PFSK-1 (cell line): ENCODE measurements at regions not wholly inside any gene's neighbourhood (a gene's known extent, or its start where the extent isn't known, plus 50 kb on each side); places are given as distances from the start of the nearest gene placed in this dataset.

Source experiments
- FOXP2 ChIP-seq: optimal IDR thresholded peaks from 2 replicates; pipeline ENCODE3; 2011; ENCODE audit warnings: borderline replicate concordance, control low read depth, inconsistent platforms; ENCODE audit not compliant: insufficient read depth; ENCODE audit errors: extremely low read length, extremely low read depth
- POLR2AphosphoS5 ChIP-seq: IDR thresholded peaks from 2 replicates; pipeline ENCODE4 v1.6.1; 2012; ENCODE audit warnings: low read depth, mild to moderate bottlenecking, control low read depth, low read length, moderate library complexity
- SIN3A ChIP-seq: IDR thresholded peaks from 2 replicates; pipeline ENCODE4 v1.6.1; 2012; ENCODE audit warnings: mild to moderate bottlenecking, low read length, moderate library complexity, borderline replicate concordance; ENCODE audit not compliant: insufficient read depth
- TAF1 ChIP-seq: IDR thresholded peaks from 2 replicates; pipeline ENCODE4 v1.6.1; 2012; ENCODE audit warnings: low read length, control low read depth, borderline replicate concordance; ENCODE audit not compliant: insufficient read depth
- TF ChIP-seq, protein P1 (sequence below), 2 experiments: IDR thresholded peaks; 2 replicates each; pipeline versions ENCODE4 v1.6.1 to v1.8.0; 2011 to 2012; ENCODE audit warnings: low read depth in 2 of 2, low read length in 2 of 2, control low read depth in 1 of 2, inconsistent platforms in 1 of 2, mild to moderate bottlenecking in 1 of 2, moderate library complexity in 1 of 2; ENCODE audit not compliant: insufficient read depth in 1 of 2

DNA sequence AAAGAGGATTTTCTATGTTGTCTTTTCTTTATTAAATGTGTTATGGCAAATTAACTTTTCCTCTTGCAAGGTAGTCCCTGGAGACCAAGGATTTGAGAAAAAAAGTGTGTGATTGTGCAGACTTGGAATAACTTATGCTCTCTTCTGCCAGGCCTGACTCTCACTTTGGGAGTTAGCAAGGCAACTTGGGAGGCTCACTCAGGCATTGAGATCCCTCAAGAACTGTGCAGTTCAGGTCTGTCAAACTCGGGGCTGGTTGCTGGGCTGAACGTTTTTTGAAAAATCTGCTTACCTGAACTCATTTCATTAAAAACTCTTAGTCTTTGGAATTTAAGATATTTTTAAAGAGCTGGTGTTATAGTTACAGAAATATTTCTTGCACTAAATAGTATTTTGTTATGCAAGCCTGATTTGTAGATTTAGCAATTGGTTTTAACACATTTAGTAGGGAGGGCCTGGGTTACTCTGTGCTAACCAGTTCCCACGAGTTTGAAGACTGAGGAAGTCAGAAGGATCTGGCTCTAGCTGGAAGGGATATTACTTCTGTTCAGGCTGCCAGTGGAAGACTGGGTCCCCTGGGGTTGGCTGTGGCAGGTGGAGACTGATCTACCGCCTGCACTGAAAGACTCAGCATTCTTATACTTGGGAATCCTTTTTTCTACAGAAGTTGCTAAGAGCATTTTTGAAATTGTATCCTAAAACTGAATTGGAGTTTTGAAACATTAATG lies 150.4 kb upstream of the PCSK5 start:
- no peak for TF ChIP-seq POLR2AphosphoS5
- TF ChIP-seq, protein P1, sequence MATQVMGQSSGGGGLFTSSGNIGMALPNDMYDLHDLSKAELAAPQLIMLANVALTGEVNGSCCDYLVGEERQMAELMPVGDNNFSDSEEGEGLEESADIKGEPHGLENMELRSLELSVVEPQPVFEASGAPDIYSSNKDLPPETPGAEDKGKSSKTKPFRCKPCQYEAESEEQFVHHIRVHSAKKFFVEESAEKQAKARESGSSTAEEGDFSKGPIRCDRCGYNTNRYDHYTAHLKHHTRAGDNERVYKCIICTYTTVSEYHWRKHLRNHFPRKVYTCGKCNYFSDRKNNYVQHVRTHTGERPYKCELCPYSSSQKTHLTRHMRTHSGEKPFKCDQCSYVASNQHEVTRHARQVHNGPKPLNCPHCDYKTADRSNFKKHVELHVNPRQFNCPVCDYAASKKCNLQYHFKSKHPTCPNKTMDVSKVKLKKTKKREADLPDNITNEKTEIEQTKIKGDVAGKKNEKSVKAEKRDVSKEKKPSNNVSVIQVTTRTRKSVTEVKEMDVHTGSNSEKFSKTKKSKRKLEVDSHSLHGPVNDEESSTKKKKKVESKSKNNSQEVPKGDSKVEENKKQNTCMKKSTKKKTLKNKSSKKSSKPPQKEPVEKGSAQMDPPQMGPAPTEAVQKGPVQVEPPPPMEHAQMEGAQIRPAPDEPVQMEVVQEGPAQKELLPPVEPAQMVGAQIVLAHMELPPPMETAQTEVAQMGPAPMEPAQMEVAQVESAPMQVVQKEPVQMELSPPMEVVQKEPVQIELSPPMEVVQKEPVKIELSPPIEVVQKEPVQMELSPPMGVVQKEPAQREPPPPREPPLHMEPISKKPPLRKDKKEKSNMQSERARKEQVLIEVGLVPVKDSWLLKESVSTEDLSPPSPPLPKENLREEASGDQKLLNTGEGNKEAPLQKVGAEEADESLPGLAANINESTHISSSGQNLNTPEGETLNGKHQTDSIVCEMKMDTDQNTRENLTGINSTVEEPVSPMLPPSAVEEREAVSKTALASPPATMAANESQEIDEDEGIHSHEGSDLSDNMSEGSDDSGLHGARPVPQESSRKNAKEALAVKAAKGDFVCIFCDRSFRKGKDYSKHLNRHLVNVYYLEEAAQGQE (IDR thresholded peaks at IDR 0.05; ENCODE audit: insufficient read depth in 1 of 2, low read depth in 2 of 2, low read length in 2 of 2): no peak
- no peak for TF ChIP-seq SIN3A
- no peak for TF ChIP-seq TAF1
- no peak for TF ChIP-seq FOXP2
